ENCODE measurements at regions not wholly inside any gene's neighbourhood (a gene's known extent, or its start where the extent isn't known, plus 50 kb on each side); places are given as distances from the start of the nearest gene placed in this dataset.

GRCh38 chr16:65666132-65666941 is 544.5 kb upstream of the CDH11 start:
- H3K36me3 ChIP-seq (ENCODE audit: insufficient read depth, low read length): no peaks in the 10 kb centered on the region
- no peaks in the 10 kb centered on the region for H3K79me2 ChIP-seq (ENCODE audit: insufficient read depth, low read depth, low read length)
- DNase-seq (ENCODE audit: low spot score): no peak
- H3K27ac ChIP-seq (ENCODE audit: low read depth, low read length, poor library complexity, severe bottlenecking): no peak overlapping the region
- no peaks in the 10 kb centered on the region for H3K9me3 ChIP-seq (ENCODE audit: low read length)
- H2AFZ ChIP-seq (ENCODE audit: low read length): no peak overlapping the region
- H3K4me2 ChIP-seq (ENCODE audit: low read length): no peak overlapping the region
- CTCF ChIA-PET (ENCODE audit: unreplicated experiment): no interaction called here
- no peaks in the 10 kb centered on the region for H3K9me2 ChIP-seq (ENCODE audit: insufficient read depth, low read length)
- H3K4me1 ChIP-seq (ENCODE audit: insufficient read depth, low read length, poor library complexity, severe bottlenecking): no peaks in the 10 kb centered on the region
- no peaks in the 10 kb centered on the region for H4K20me1 ChIP-seq (ENCODE audit: insufficient read depth, low read length)
- intact Hi-C loops (cut with micrococcal nuclease; ENCODE audit: unreplicated experiment): no loop called here
- no TSS peak for BruUV-seq (replicated peaks)
- no peak overlapping the region for H3K4me3 ChIP-seq (ENCODE audit: low read depth, low read length, poor library complexity, severe bottlenecking)
- TF ChIP-seq EZH2phosphoT487 (IDR thresholded peaks at IDR 0.05; ENCODE audit: borderline replicate concordance, low read depth, low read length): no peak
- no peak for TF ChIP-seq CTCF (conservative IDR thresholded peaks at IDR 0.05; ENCODE audit: low read length)
- POLR2A ChIA-PET: interaction anchor here (0.8 to 1.4 kb wide), 3 partner anchors 9 to 93 kb away, joined by 3 read pairs; no protein-coding TSS in a partner anchor

- no peaks in the 10 kb centered on the region for H4K20me1 ChIP-seq (ENCODE audit: insufficient read depth, low read length)
- no peak overlapping the region for H3K27ac ChIP-seq (ENCODE audit: low read depth, low read length, poor library complexity, severe bottlenecking)
- POLR2A ChIA-PET: interaction anchor here (1.3 to 1.4 kb wide), 2 partner anchors 9 to 14 kb away, joined by 3 read pairs; no protein-coding TSS in a partner anchor
- TF ChIP-seq CTCF (conservative IDR thresholded peaks at IDR 0.05; ENCODE audit: low read length) (no peak), EZH2phosphoT487 (IDR thresholded peaks at IDR 0.05; ENCODE audit: borderline replicate concordance, low read depth, low read length) (no peak)
- H3K79me2 ChIP-seq (ENCODE audit: insufficient read depth, low read depth, low read length): no peaks in the 10 kb centered on the region
- H3K4me3 ChIP-seq (ENCODE audit: low read depth, low read length, poor library complexity, severe bottlenecking): no peak overlapping the region
- no peak for DNase-seq (ENCODE audit: low spot score)
- no peaks in the 10 kb centered on the region for H3K9me3 ChIP-seq (ENCODE audit: low read length)
- no peak overlapping the region for H2AFZ ChIP-seq (ENCODE audit: low read length)
- H3K4me2 ChIP-seq (ENCODE audit: low read length): no peak overlapping the region
- no peaks in the 10 kb centered on the region for H3K9me2 ChIP-seq (ENCODE audit: insufficient read depth, low read length)
- no TSS peak for BruUV-seq (replicated peaks)
- intact Hi-C loops (cut with micrococcal nuclease; ENCODE audit: unreplicated experiment): no loop called here
- no peaks in the 10 kb centered on the region for H3K36me3 ChIP-seq (ENCODE audit: insufficient read depth, low read length)
- H3K4me1 ChIP-seq (ENCODE audit: insufficient read depth, low read length, poor library complexity, severe bottlenecking): no peaks in the 10 kb centered on the region
- CTCF ChIA-PET (ENCODE audit: unreplicated experiment): no interaction called here
Observed at GRCh38 chr16:65665586-65665985, 543.7 kb upstream of the CDH11 start.

GRCh38 chr16:65663774-65664173 is 541.9 kb upstream of the CDH11 start:
- Histone ChIP-seq H3K4me1 (ENCODE audit: insufficient read depth, low read length, poor library complexity, severe bottlenecking) (no peaks in the 10 kb centered on the region), H4K20me1 (ENCODE audit: insufficient read depth, low read length) (no peaks in the 10 kb centered on the region), H3K9me3 (ENCODE audit: low read length) (no peaks in the 10 kb centered on the region), H3K79me2 (ENCODE audit: insufficient read depth, low read depth, low read length) (no peaks in the 10 kb centered on the region), H3K4me3 (ENCODE audit: low read depth, low read length, poor library complexity, severe bottlenecking) (no peak overlapping the region), H3K9me2 (ENCODE audit: insufficient read depth, low read length) (no peaks in the 10 kb centered on the region), H3K27ac (ENCODE audit: low read depth, low read length, poor library complexity, severe bottlenecking) (no peak overlapping the region), H3K36me3 (ENCODE audit: insufficient read depth, low read length) (no peaks in the 10 kb centered on the region), H2AFZ (ENCODE audit: low read length) (no peak overlapping the region), H3K4me2 (ENCODE audit: low read length) (no peak overlapping the region)
- ChIA-PET POLR2A (interaction anchor here (0.7 to 1.2 kb wide), 2 partner anchors 9 to 14 kb away, joined by 3 to 4 read pairs; no protein-coding TSS in a partner anchor), CTCF (ENCODE audit: unreplicated experiment) (no interaction called here)
- no peak for TF ChIP-seq CTCF (conservative IDR thresholded peaks at IDR 0.05; ENCODE audit: low read length)
- TF ChIP-seq EZH2phosphoT487 (IDR thresholded peaks at IDR 0.05; ENCODE audit: borderline replicate concordance, low read depth, low read length): no peak
- no peak for DNase-seq (ENCODE audit: low spot score)
- intact Hi-C loops (cut with micrococcal nuclease; ENCODE audit: unreplicated experiment): no loop called here
- no TSS peak for BruUV-seq (replicated peaks)
